ENCODE measurements at regions not wholly inside any gene's neighbourhood (a gene's known extent, or its start where the extent isn't known, plus 50 kb on each side); places are given as distances from the start of the nearest gene placed in this dataset.

- DNase-seq = no peak
Observed at GRCh38 chr5:31048282-31049270, 144.9 kb upstream of the CDH6 start.

- no peak for DNase-seq
Observed at GRCh38 chr5:31047621-31048020, 145.9 kb upstream of the CDH6 start.

DNA sequence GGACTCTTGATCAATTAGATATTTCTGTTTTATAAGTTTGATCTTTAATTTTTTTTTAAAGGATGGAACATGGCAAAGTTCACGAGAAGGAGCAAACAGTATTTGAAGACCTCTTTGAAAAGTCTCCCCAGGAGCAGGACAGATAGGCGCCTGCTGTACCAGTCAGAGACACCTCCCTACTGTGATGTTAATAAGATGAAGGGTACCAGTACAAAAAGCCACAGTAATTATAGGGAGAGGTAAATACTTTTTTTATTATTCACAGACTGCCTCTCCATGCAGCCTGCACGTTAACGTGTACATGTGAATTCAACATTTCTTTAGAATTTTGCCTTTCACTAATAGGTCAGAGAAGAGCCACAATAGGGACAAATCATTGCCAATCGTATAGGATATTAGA lies 146.5 kb upstream of the CDH6 start:
- DNase-seq = peak; percentile 46

DNA sequence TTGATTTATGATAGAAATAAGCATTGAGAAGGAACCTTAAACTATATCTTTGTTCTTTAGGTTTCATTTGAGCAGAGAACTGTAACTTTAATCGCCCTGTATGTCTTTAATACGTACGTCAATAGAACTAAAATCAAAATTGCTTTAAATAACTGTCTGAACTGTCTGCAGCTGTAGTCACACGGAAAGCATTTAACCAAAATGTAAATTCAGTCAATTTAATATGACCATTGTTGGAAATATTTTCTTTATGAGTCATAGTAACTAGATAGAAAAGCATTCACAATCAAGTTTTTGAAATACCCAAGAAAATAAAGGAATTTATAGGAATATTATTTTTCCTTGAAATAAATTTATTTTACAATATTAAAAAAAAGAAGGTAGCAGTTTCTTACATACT lies 157.1 kb upstream of the CDH6 start:
- no peak for DNase-seq

DNA sequence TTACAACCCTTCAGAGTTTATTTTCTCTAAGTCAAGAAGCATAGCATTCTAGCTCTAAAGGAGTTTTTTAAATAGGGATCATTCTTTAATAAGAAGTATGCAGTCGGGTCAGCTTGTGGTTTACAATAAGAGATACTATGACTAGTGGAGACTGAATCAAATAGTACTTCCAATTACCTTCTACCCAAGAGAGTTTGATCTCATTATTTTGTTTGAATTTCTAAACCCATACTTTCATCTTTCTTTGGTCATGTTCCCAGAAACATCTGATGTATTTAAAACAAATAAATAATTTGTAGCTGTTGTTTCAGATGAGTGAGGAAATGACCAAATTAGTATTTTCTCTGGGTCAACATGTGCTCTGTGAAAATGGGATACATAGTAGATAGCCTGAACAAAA lies 160.2 kb upstream of the CDH6 start:
- DNase-seq = no peak

- no peak for DNase-seq
Observed at GRCh38 chr5:31029925-31030324, 163.6 kb upstream of the CDH6 start.

GRCh38 chr5:31027721-31028120 lies 165.8 kb upstream of the CDH6 start:
- DNase-seq = no peak

DNA sequence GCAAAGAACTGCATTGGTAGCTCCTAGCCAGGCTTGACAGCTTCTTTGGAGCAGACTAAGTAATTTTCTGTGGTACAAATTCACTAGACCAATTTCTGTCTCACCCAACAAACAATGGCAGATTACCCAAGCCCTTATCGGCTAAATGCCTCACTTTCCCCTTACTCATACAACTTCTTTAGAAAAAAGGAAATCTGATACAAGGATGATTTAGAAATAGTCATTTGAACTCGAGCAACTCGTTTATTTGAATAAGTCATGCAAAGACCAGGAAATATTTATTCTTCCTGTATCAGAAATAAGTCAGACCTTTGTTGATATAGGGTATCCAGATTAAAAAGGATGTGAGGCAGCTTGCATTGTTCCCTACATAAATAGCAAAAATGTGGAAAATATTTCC lies 170.4 kb upstream of the CDH6 start:
- no peak for DNase-seq

DNA sequence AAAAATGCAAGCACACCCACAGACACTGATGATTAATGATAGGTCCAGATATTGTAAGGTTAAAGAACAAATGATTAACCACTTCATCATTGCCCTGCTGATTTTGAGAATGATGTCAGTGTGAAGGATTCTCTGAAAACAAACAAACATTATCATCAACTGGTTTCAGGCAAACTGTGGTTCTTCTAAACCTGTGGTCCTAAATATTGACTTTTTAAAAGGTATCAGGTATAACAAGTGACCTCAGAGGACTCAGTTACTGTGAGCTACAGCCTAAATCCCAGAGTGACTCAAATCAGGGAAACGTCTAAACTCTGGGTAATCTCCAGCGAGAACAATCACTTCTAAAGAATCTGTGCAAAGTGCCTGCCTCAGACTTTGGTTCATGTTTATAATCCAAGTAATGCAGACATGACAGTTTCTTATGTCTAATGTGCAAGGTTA lies 172.3 kb upstream of the CDH6 start:
- no peak for DNase-seq

DNA sequence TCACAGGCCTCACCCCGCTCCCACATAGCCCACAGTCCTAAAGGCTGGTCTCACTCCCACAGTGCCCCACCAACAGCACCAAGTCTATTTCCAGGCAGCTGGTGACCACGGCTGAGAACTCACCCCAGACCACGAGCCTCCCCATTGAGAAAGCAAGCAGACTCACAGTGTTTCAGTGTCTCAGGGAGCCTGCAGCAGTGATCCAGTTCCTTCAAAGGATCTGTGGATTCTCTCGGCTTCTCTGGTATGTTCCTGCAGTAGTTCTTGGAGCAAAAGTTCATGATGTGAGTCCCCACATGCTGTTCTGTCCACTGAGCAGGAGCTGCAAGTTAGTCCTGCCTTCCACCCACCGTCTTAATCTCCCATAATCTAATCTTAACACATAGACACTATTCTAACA lies 185.3 kb upstream of the CDH6 start:
- DNase-seq = no peak

DNA sequence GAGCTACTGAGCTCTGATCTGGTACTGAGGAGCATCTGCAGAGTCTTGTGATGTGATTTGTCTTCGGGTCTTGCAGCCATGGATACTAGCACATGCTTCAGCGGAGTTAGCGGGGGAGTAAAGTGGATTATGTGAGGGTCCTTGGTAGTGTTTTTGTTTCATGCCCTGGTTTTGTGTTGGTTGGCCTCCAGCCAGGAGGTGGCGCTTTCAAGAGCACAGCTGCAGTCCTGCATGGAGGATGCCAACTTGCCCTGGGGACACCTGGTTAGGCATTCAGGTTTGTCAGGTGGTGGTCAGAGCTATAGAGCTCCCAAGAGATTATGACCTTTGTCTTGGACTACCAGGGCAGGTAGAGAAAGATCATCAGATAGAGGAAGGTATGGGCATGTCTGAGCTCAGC lies 185.8 kb upstream of the CDH6 start:
- DNase-seq = no peak

DNA sequence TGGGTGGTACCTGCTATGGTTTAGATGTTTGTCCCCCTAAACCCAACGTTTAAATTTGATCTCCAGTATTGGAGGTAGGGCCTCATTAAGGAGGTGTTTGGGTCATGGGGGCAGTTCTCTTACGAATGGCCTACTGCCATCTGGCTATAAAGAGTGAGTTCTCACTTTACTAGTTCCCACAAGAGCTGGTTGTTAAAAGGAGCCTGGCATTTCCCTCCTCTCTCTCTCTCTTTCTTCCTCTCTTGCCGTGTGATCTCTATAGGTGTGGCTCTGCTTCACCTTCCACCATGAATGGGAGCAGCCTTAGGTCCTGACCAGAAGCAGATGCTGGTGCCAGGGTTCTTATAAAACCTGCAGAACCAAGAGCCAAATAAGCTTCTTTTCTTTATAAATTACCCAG lies 193.2 kb upstream of the CDH6 start:
- DNase-seq = no peak

DNA sequence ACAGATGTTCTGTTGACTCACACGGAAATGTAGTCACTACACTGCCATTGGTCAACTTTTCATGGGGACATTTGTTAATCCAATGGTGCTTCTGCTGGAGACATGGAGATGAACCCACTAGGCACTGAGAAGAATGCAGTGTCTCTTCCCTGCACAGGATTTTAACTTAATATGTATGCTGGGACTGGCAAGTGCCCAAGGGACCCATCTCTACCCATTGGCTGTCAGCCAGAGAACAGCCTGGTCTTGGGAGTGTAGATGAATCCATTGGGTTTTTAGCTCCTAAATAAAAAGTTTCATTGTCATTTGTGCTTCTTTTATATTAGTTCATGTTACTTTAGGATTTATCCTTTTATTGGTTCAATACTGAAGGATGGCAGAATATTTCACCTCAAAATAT lies 195.8 kb upstream of the CDH6 start:
- DNase-seq = no peak

GRCh38 chr5:30994902-30995301 lies 198.6 kb upstream of the CDH6 start:
- no peak for DNase-seq

GRCh38 chr5:30994176-30994575 lies 199.3 kb upstream of the CDH6 start:
- DNase-seq = no peak

DNA sequence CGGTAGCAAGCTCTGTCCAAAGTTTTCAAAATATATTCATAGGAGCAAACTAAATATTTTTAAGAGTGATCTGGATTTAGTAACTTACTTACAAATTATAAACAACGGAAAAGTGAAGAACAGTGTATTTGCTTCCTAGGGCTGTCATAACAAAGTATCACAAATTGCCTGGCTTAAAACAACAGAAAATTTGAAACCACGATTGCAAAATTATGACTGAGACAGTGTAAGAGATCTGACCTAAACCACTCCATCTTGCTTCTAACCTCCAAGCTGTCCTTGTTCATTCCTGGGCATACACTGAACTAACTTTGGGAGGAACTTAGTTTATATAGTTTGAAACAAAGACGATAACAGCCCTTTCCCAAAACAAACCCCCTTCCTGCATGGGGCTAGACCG lies 202.0 kb upstream of the CDH6 start:
- no peak for DNase-seq

DNA sequence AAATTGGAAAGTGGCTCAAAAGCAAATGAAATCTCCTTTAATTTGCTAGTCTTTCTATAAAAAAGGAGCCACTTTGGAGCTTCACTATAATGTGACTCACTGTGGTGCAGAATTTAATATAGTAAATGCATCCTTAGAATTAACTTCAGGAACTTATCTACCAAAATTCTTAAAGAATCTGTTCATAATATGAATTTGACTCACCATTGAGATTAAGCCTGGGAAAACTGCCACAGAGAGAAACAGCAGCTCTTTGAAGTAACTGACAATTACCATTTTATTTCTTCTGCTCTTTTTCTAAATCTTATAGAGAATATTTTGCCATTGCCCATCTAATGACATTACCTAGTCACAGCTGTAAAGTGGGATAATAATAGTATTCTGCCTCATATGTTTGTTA lies 211.9 kb upstream of the CDH6 start:
- DNase-seq = no peak

DNA sequence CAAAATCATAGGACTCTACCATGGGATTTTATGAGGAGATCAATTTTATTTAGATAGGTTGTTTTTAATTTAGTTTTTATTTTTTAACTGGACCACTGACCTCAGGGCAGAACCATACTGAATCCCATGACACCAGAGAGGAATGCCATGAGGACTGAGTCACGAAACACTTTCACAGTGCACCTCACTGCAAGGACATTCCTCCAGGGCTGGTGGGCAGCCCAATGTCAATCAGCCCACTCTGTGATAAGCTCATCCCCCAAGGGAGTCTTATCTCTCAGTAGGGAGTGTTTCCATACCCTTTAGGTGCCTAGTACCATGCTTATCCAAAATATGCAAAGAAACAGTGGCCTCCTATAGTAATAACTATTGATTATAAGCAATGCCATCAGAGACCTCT lies 224.5 kb upstream of the CDH6 start:
- no peak for DNase-seq

- no peak for DNase-seq
Observed at GRCh38 chr5:30960036-30960435, 233.4 kb upstream of the CDH6 start.

GRCh38 chr5:30959238-30959637 lies 234.2 kb upstream of the CDH6 start:
- no peak for DNase-seq

DNA sequence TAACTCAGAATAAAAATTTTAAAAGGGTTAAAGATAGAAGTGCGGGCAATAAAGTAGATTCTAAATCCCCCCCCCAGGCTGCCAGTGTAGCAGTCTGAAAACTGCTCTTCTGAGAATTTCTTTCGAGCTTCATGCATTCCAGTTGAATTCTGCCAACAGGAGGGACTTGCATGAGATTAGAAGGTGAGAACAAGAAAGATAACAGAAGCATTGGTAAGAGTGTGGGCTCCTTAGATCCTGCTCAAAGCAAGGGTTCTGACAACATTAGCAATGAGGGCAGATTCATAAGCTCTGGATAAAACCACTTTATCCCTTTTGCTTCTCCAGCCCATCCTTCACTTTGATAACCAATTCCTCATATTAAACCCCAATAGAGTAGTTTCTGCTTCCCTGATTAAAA lies 235.9 kb upstream of the CDH6 start:
- DNase-seq = no peak

GRCh38 chr5:30956251-30956650 lies 237.2 kb upstream of the CDH6 start:
- no peak for DNase-seq

GRCh38 chr5:30937070-30937469 lies 256.4 kb upstream of the CDH6 start:
- DNase-seq = no peak

GRCh38 chr5:30933599-30933998 lies 259.9 kb upstream of the CDH6 start:
- no peak for DNase-seq

Measured in NCI-H1417 treated with DMSO at 0.1 percent for 48 hours (cell line).